CD4-positive, alpha-beta T cell treated with Interferon alpha-2 for 1 hour (primary cell): ENCODE measurements at regions not wholly inside any gene's neighbourhood (a gene's known extent, or its start where the extent isn't known, plus 50 kb on each side); places are given as distances from the start of the nearest gene placed in this dataset.
A peak's percentile ranks its signal among the peaks of the same experiment; 100 is the strongest.
"Not testable (repeated sequence)": the region's sequence is repeated elsewhere in the genome, so short reads cannot be mapped to it uniquely, and the experiment has no call there.

Experiments
- DNase-seq, 2 donors: peaks; one replicate each; pipeline ENCODE4 v3.0.0-alpha.2; 2020 to 2022

DNA sequence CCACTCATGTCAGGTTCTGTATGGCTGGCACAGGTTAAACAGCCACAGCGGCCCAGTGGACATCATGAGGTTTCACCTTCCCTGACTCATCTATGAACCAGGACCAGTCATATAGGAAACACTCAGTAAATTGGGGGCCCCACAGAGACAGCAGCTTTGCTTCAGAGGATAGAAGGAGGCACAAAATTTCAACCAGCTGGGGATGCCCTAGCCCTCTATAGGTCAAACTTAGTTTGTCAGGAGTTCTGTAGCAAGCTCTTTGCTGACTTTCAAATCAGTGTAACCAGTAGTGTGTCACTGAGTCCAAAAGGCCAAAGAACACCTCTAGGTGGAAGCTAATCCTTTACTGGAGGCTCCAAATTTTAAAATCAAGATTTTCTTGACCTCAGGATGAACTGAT, 4157.8 kb upstream of the TPTE start:
- DNase-seq = not testable (repeated sequence)

DNA sequence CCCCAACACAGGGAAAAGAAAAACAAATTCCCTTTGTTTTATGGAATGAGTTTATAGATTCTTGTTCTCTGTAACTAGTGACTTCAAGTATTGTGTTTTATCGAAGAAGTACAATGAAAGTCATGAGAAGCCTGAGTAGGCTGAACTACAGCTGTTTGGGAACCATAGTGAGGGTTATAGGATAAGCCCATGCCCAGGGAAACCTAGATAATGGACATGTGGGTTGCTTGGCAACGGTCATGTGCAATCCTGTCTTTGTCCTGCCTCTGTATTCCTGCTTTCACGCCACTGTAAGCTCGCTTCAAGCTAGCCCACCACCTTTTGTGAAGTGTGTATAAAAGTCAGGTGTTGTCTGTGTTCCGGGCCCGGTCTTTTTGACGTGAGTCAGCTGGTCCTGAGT, 4152.6 kb upstream of the TPTE start:
- not testable (repeated sequence) for DNase-seq

DNA sequence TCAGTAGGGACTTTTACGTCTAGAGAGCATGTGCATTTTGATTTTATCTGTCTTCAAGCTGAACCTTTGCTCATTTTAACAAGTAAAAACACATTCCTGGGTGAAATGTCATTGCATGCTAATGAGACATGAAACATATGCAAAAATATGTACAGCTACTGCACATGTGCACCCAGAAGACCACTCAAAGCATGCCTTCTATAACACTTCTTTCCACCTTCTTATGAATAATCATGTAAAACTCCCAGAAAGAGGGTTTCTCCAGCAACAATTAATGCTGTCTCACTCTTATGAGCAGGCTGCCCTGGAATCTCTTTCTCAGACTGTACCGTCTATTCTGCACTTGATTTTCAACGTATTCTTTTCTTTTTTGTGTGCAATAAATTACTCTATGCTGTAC, 4148.1 kb upstream of the TPTE start:
- DNase-seq = not testable (repeated sequence)

DNA sequence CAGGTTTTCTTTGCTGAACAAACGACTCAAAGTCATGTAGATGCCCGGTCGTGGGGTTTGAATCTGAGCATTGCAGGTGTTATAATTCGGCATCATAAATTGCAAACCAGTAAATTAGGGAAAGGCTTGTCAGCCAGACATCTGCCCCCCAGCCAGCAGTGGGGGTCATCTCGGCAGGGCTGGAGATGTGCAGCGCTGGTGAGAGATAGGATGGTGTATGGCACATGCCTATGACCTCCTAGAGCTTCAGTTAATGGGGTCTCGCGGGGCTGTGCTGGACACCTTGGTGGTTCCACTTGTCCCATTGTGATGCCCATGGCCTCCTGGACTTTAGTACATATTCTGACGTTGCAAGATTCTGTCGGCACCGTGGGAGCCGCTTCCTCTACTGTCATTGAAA, 4147.2 kb upstream of the TPTE start:
- DNase-seq = peak in 1 of 2 donors; percentile 10

DNA sequence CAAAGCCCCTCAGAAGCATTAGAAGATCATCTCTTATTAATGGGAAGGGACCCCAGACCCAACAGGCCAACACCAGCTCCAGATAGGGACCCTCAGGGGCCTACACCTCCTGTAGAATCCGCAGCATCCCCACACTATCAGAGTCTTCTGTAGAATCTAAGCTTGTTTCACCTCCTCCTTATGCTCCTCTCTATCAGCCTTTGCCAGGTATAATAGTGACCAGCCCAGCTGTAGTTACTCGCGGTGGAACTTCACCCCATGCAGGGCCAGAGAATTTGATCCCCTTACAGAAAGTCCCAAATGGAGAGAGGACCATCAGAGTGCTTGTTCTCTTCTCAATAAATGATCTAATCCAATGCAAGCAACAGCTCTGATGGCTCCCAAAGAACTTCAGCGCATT, 4146.5 kb upstream of the TPTE start:
- DNase-seq = not testable (repeated sequence)

DNA sequence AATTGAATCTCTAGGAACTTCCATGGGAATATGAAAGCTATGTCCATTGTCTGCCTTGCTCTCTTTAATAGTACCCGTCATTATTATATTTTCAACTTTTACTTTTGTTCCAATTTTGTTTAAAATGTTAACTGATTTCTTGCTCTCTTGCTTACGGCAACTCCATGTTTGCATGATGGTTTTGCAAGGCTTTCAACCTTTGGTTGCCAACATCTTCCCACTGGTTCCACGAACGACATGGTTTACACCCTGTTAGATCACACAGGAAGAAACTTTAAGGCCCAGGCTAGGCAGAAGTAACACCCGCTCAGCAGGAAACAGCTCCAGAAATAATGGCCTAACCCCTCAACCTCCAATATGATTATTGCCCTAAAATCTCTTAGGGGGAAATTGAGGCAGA, 4145.6 kb upstream of the TPTE start:
- DNase-seq = not testable (repeated sequence)

DNA sequence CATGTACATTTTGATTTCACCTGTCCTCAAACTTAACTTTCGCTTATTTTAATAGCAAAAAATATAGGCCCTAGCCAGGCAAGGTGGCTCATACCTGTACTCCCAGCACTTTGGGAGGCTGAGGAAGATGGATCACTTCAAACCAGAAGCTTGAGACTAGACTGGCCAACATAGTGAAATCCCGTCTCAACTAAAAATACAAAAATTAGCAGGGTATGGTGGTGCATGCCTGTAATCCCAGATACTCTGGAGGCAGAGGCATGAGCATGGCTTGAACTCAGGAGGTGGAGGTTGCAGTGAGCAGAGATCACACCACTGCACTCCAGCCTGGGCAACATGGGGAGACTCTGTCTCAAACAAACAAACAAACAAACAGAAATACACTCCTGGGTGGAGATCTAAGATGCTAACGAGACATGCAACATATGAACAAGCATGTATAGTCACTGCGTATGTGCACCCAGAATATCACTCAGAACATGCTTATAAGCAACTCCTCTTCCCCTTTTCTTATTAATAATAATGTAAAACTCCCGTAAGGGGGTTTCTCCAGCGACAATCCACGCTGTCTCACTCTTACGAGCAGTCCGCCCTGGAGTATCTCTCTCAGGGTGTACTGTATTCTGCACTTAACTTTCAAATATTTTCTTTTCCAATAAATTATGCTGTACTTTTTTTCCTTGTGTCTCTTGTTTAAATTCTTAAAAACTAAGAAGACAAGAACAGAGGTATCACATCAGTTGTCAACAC, 4144.9 kb upstream of the TPTE start:
- DNase-seq = not testable (repeated sequence)
